GM19468 (cell line): ENCODE measurements at regions not wholly inside any gene's neighbourhood (a gene's known extent, or its start where the extent isn't known, plus 50 kb on each side); places are given as distances from the start of the nearest gene placed in this dataset.
"Not testable (repeated sequence)": the region's sequence is repeated elsewhere in the genome, so short reads cannot be mapped to it uniquely, and the experiment has no call there.

Experiments used
- ATAC-seq: cut with Tn5 transposase; IDR thresholded peaks from one replicate; pipeline ENCODE4 v1.9.1; 2021; ENCODE audit warnings: mild to moderate bottlenecking, moderate library complexity, moderate number of reproducible peaks; ENCODE audit not compliant: unreplicated experiment; ENCODE audit errors: extremely low read depth

DNA sequence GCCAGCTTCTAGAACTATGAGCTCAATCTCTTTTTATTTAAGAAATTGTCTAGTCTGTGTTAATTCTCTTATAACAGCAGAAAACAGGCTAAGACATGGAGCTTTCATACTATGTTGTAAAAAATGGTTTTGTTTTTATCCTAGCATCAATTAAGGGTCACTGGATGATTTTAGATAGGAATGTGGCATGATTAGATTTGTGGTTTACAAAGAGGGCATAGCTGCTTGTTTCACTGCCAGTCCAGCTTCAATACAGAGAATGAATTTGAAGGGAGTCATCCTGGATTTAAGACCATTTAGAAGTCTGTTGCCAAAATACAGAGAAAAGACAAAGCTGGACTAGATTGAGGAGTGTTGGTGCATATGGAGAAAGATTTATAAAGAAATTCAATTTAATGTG, 532.6 kb upstream of the CCDC54 start:
- ATAC-seq = no peak

DNA sequence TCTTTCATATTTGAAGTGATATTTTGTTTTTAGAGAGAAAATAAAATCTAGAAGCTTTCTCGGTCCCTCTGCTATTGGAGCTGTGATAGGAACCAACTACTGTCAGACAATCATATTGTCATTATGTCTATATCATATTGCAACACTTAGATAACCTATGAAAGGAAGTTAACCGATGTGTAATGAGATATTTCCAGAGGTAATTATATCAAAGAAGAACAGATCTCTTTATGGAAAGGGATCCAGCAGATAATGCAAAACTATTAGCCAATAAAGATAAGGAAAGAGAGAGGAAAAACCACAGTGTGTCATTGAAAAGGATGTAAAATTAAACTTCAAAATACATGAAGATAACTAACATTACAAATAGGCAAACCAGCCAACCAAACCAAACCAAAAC, 529.1 kb upstream of the CCDC54 start:
- no peak for ATAC-seq

DNA sequence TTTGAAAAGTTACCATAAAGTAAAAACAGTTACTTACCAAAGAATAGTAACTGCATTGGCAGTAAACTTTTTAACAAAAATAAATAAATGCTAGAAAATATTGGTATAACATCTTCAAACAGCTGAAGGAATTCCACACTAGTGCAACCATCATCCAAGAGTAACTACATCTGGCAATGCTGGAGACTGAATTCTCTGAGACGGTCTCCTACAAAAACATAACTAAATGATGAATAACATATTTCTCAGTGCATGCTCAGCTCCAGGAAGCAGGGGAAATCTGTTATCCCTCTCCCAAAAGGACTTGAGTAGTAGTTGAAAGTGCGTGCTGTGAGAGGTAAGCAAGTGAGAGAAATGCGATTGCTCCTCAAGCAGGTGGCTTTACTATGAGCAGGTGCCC, 526.8 kb upstream of the CCDC54 start:
- ATAC-seq = no peak

DNA sequence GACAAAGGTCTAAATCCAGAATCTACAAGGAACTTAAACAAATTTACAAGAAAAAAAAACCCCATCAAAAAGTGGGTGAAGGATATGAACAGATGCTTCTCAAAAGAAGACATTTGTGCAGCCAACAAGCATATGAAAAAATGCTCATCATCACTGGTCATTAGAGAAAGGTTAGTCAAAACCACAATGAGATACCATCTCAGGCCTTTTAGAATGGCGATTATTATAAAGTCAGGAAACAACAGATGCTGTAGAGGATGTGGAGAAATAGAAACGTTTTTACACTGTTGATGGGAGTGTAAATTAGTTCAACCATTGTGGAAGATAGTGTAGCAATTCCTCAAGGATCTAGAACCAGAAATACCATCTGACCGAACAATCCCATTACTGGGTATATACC, 518.9 kb upstream of the CCDC54 start:
- ATAC-seq = not testable (repeated sequence)

DNA sequence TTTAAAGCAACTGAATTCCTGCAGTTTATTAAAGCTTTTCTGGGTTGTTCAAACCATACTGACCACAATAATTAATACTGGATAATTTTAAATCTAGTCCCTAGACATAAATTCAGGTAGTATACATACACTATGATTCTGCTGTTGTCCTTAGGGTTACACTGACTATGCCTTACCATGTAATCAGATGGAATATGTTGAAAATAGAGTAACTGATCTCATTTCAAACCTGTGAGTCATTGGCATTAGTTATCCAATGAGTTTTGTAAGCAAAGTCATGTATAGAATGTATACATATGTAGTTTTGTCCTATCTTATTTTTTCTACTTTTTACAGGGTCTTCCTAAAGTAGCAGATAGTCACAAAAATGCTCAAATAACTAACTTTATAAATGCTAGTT, 517.1 kb upstream of the CCDC54 start:
- no peak for ATAC-seq

DNA sequence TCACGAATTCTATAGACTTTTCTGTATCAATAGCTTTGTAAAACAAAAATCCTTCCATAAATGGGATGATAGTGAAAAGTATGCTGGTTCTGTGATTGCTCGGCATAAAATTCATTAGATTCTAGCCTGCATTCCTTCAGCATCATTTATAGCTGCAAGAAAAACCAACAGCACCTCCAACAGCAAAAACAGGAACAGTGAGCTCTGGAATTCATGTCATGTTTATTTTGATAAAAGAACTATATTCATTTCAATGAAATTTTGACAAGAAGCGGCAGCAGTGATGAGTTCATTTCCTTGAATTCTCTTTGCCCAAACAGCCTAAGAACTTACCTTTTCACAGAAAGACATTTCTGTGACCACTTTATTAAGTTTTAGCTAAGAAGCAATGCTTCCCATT, 515.2 kb upstream of the CCDC54 start:
- ATAC-seq = no peak

DNA sequence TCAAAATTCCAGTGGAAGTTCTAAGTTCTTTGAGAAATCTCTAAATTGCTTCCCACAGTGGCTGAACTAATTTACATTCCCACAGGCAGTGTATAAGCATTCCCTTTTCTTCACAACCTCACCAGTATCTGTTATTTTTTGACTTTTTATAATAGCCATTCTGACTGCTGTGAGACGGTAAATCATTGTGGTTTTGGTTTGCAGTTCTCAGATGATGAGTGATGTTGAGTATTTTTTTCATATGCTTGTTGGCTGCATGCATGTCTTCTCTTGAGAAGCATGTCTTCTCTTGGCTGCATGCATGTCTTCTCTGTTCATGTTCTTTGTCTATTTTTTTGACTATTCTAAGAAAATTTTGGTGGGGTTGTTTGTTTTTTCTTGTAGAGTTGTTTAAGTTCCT, 499.6 kb upstream of the CCDC54 start:
- no peak for ATAC-seq

DNA sequence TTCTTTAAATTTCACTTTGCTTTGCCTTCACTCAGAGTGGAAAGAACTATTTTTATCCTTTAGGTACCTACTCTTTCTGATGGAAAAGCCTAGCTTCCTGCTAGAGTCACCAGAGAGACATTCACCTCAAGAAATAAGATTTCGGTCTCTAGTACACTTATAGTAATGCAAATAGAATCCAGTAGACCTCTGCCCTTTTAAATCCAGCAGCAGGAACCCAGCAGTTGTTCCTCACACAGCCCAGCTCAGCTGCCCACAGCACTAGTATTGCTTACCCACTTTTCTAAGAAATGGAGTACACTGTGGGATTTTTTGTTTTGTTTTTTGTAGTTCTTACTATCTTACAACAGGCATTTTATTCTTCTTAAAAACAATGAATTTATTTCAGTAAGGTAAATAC, 497.0 kb upstream of the CCDC54 start:
- ATAC-seq = no peak

DNA sequence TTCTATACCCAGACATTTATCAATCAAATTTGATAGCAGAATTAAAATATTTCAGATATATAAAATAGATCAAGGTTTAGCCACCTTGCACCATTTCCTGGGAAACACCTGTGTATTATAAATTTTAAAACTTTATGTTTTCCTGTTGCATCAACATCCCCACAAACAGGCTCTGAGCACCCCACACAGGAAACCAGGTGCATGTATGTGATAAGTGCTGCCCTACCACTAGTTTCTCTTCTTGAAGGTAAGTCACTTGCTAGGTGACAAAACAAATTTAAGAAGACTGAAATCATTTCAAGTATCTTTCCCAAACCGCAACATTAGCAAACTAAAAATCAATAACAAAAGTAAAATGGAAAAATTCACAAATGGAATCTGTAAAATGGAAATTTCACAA, 496.1 kb upstream of the CCDC54 start:
- no peak for ATAC-seq

DNA sequence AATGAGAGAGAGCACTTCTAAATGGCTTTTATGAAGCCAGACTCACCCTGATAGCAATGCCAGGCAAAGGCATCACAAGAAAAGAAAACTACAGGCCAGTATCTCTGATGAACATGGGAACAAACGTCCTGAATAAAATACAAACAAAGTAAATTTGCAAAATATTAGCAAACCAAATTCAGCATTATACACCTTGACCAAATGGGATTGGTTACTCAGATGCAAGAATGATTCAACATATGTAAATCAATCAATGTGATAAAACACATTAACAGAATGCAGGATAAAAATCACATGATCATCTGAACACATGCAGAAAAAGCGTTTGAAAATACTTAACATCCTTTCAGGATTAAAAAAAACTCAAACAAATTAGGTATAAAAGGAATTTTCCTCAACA, 494.9 kb upstream of the CCDC54 start:
- ATAC-seq = no peak

DNA sequence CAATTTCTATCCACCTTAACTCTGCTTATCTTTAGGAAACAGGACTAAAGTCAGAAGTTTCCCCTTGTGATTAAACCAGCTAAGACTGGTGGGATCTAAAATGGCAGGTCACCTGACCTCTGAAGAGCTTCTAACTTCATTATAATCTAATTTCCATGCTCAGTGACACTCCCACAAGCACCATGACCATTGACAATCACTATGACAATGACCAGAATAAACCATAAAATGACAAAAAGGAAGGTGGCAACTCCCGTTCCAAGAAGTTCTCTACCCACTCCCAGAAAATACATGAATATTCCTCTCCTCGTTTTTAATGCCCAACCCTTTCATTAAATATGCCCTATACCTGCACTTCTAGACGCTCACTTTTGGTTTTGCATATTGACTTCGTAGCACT, 471.2 kb upstream of the CCDC54 start:
- ATAC-seq = no peak

DNA sequence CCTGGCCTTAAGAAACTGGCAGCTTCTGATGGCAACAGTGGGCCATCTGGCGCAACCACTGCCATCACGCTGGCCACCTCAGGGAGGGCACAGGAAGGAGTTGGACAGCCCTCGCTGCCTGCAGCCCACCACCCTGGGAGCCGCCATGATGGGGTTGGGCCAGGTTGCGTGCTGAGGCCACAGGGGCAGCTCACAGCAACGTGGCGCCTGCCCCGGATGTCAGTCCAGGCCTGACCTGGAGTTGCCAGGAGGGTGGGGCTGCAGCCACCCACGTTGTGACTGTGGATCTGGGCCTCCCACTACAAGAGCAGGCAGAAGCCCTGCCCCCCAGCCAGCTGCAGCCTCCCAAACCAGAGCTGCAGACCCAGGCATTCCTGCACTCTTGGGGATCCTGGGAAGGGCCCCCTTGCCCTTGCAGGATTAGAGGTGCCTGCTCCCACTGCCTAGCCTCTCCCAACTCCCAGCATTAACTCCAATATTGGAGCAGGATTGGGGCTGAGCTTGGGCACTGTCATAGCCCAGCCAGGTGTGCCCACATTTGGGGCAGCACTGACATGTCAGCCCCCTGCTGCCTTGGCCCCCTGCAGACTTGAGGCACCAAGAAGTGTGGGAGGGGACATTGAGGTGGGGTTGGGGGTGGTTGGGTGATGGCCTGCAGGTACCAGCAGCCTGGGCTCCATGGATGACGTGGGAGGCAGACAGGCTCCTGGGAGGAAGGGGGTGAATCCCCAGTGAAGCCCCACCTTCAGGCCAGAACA, 468.9 kb upstream of the CCDC54 start:
- ATAC-seq = no peak

DNA sequence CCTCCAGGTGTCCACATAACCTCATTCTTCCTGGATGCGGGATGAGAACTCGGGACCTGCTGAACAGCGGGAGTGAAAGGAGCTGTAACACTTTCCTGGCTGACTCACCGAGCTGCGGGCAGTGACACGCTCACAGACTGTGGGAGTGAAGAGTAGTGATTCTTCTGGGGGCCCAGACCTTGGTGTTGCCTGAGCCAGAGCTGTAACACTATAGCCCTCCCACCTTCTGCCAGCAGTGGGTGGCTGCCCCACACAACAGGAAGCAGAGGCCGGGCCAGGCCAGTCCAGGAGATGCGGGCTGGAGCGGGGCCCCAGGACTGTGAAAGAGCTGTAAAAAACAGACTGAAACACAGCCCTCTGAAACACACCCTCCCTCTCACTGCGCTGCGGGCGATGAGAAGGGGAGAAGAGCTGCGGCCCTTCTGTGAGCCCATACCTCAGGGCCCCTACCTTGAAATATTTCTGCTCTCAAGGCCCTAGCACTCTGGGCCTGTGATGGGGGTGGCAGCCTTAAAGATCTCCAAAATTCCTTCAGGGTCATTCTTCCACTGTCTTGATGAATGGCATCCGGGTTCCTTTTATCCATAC, 464.0 kb upstream of the CCDC54 start:
- no peak for ATAC-seq

DNA sequence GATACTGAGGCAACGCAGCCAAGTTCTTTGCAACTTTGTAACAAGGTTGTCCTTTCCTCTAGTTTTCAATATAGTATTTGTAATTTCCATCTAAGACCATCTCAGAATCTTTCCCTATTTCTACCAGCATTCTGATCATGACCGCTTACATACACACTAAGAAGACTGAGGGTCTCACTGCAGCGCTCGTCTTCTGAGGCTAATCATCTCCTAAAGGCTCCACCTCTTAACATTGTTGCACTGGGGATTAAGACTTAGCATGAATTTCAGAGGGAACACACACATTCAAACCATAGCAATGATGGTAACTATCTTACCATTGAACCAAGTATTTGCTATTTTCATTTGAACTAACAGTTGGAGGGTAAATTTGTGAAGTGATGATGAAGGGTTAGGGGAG, 463.3 kb upstream of the CCDC54 start:
- ATAC-seq = no peak

DNA sequence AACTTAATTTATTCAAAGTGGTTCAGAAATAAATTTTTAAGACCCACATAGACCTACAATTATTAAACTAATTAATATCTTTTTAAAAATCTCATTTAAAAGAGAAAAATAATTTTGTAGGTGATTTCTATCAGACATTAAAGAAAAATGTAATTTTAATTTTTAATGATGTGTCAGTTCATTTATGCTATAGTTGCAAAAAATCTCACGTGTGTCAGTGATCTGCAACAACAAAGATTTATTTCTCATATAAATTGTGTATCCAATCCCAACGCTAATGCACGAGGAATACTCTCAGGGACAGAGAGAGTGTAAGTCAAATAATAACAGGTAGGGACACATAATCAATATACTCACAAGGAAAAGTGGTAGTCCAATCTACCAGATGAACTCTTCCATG, 456.6 kb upstream of the CCDC54 start:
- no peak for ATAC-seq

DNA sequence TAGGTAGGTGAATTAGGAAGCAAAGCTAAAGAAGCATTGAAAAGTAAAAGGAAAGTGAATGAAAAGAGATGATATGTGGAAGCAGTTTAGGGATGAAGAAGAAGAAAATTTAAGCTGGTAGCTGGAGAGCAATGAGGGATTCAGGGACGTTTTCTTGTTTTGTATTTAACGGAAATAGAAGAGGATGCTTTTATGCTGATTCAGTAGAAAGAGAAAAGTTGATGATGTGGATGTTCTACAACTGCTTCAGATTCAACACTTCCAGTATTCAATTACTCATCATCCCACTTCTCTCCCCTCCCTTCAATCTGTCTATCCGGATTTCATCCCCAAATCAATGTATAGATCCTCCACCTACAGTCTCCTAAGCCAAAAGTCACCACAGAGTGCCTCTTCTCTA, 448.2 kb upstream of the CCDC54 start:
- no peak for ATAC-seq

DNA sequence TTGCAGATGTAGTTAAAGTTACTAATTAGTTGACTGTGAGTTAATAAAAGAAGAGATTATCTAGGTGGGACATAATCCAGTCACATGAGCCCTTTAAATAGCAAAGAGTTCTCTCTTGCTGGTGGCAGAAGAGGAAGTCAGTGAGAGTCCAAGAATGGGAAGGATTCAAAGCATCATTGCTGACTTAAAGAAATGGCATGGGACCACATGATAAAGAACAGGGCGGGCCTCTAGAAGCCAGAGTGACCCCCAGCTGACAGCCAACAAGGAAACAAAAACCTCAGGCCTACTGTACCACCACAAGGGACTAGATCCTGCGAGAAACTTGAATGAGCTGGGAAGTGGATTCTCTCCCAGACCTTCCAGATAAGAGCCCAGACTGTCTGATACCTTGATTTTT, 447.2 kb upstream of the CCDC54 start:
- ATAC-seq = no peak

DNA sequence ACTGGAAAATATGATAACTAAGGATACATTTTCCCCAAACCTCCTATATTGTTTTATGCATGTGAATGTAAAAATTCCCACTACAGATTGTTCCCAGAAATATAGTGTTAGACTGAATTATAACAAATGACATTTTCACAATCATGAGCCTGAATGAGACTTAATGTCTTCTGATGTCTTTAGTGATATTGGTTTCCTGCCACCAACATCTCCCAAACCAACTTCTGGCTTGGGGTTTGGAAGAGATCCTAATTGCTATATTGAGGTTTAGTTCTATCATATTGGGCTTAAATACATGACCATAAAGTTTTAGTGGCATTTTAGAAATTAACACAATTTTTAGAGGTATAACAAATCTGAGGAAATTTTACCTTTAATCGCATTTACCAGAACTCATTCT, 445.3 kb upstream of the CCDC54 start:
- no peak for ATAC-seq

DNA sequence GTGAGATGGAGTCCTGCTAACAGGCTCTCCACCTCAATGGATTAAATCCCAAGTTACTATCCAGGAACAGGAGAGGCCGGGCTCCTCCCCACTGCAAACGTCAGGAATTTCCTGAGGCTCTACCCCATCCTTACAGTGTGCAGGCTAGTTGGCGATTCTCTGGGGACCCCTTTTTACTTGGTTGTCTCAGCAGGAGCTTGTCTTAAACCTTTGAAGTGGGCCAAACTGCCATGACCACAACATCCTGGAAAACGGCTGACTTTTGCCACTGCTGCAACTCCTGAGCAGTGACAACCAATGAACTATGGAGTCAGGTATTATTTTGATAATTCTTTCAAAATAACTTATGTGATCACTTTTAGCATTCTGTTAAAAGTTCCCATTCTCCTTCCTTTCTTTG, 440.9 kb upstream of the CCDC54 start:
- no peak for ATAC-seq

DNA sequence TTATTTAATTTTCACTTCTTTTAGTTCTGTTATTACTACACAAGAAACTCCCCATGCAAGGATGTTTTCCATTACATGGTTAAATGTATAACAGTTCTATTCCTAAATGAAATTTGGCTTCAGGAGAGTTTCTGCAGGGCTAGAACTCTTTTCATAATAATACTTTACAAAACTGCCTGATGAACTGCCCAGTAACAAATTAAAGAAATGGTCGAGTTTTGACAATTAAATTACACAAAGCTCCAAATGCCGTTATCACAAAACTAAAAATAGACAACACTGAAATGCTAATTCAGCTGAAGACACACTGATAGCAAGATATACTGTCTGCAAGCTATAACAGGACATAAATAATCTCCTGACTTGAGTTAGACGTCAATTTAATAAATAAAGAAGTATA, 435.2 kb upstream of the CCDC54 start:
- no peak for ATAC-seq

DNA sequence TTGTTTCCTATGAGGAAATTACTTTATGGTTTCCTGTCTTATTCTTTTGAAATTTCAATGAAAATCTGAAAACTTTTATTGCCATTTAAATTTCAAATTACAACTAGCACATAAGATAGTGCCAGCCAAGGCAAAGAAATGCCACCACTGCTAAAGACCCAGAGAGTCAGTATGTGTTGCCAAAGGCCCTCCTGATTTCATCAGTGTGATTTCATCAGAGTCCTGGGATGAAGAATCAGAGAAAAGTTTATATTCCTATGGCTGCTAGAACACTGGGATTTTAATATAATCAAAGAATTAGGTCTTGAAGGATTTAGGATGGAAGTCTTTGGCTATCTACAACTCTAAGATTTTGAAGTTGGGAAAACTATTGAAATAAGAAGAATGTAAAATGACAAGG, 434.2 kb upstream of the CCDC54 start:
- no peak for ATAC-seq

DNA sequence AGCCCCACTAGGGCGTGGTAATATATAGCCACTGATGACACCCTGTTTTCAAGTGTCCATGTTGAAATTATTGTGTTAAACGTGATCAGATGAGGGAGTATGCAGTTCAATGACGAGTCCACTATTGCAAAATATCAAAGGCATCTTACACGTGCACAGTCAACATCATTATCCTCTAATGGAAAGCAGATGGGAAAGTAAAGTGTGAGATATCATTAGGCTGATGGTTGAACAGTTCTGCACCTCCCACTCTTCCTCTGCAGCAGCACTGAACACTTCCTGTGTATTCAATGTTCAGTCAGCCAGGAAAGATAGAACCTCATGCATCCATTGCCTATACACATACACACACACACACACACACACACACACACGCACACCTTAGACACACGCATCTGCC, 431.8 kb upstream of the CCDC54 start:
- no peak for ATAC-seq
